HG02943 (cell line): ENCODE measurements at regions not wholly inside any gene's neighbourhood (a gene's known extent, or its start where the extent isn't known, plus 50 kb on each side); places are given as distances from the start of the nearest gene placed in this dataset.

Experiments used
- ATAC-seq: cut with Tn5 transposase; IDR thresholded peaks from one replicate; pipeline ENCODE4 v1.9.1; 2021; ENCODE audit warnings: mild to moderate bottlenecking, low read depth, moderate library complexity; ENCODE audit not compliant: unreplicated experiment

- no peak for ATAC-seq
These were observed 527.9 kb downstream of the SHQ1 start for GRCh38 chr3:72320095-72320954.

GRCh38 chr3:72319194-72320094 lies 528.8 kb downstream of the SHQ1 start:
- no peak for ATAC-seq

GRCh38 chr3:72318504-72319193 lies 529.6 kb downstream of the SHQ1 start:
- no peak for ATAC-seq

- ATAC-seq: no peak
These were observed 530.8 kb downstream of the SHQ1 start for GRCh38 chr3:72317491-72317890.

GRCh38 chr3:72316501-72317279 lies 531.6 kb downstream of the SHQ1 start:
- no peak for ATAC-seq

GRCh38 chr3:72313308-72313707 lies 528.4 kb upstream of the PROK2 start:
- no peak for ATAC-seq

- no peak for ATAC-seq
These were observed 527.4 kb upstream of the PROK2 start for GRCh38 chr3:72312339-72312738.

- ATAC-seq: no peak
These were observed 526.5 kb upstream of the PROK2 start for GRCh38 chr3:72311425-72311824.

GRCh38 chr3:72310419-72311380 lies 525.8 kb upstream of the PROK2 start:
- peak; percentile 99 for ATAC-seq

- ATAC-seq: no peak
These were observed 524.9 kb upstream of the PROK2 start for GRCh38 chr3:72309661-72310418.

GRCh38 chr3:72308641-72309040 lies 523.7 kb upstream of the PROK2 start:
- ATAC-seq: no peak

GRCh38 chr3:72307438-72308115 lies 522.6 kb upstream of the PROK2 start:
- no peak for ATAC-seq

GRCh38 chr3:72306800-72307341 lies 521.9 kb upstream of the PROK2 start:
- no peak for ATAC-seq

- no peak for ATAC-seq
These were observed 519.0 kb upstream of the PROK2 start for GRCh38 chr3:72303926-72304325.

GRCh38 chr3:72301779-72302178 lies 516.8 kb upstream of the PROK2 start:
- no peak for ATAC-seq

GRCh38 chr3:72300621-72301020 lies 515.7 kb upstream of the PROK2 start:
- no peak for ATAC-seq

GRCh38 chr3:72299823-72300222 lies 514.9 kb upstream of the PROK2 start:
- no peak for ATAC-seq
